ENCODE measurements at regions not wholly inside any gene's neighbourhood (a gene's known extent, or its start where the extent isn't known, plus 50 kb on each side); places are given as distances from the start of the nearest gene placed in this dataset.
A peak's percentile ranks its signal among the peaks of the same experiment; 100 is the strongest.

GRCh38 chr3:11928381-11928780 lies 75.8 kb upstream of the SYN2 start:
- Mint-ChIP-seq H3K36me3 (no peaks in the 10 kb centered on the region), H3K9me3 (no peaks in the 10 kb centered on the region), H3K27me3 (ENCODE audit: low read depth) (peaks cover 24% of the 10 kb centered on the region), H3K4me1 (no peaks in the 10 kb centered on the region), H3K4me3 (no peak overlapping the region), H3K27ac (no peak overlapping the region)
- TF ChIP-seq CTCF (IDR thresholded peaks at IDR 0.05; ENCODE audit: unreplicated experiment): no peak
- no peak for DNase-seq (ENCODE audit: low spot score in 2 of 2, unreplicated experiment in 2 of 2)

GRCh38 chr3:11929531-11929930 lies 74.7 kb upstream of the SYN2 start:
- no peak overlapping the region for H3K27ac Mint-ChIP-seq
- H3K4me3 Mint-ChIP-seq: no peak overlapping the region
- no peaks in the 10 kb centered on the region for H3K9me3 Mint-ChIP-seq
- no peaks in the 10 kb centered on the region for H3K36me3 Mint-ChIP-seq
- H3K4me1 Mint-ChIP-seq: no peaks in the 10 kb centered on the region
- peaks cover 17% of the 10 kb centered on the region for H3K27me3 Mint-ChIP-seq (ENCODE audit: low read depth)
- DNase-seq (ENCODE audit: low spot score in 2 of 2, unreplicated experiment in 2 of 2): no peak
- TF ChIP-seq CTCF (IDR thresholded peaks at IDR 0.05; ENCODE audit: unreplicated experiment): no peak

GRCh38 chr3:11930084-11930483 lies 74.1 kb upstream of the SYN2 start:
- Mint-ChIP-seq H3K27ac (no peak overlapping the region), H3K27me3 (ENCODE audit: low read depth) (peaks cover 15% of the 10 kb centered on the region), H3K36me3 (no peaks in the 10 kb centered on the region), H3K4me1 (no peaks in the 10 kb centered on the region), H3K9me3 (no peaks in the 10 kb centered on the region), H3K4me3 (no peak overlapping the region)
- TF ChIP-seq CTCF (IDR thresholded peaks at IDR 0.05; ENCODE audit: unreplicated experiment): no peak
- no peak for DNase-seq (ENCODE audit: low spot score in 2 of 2, unreplicated experiment in 2 of 2)

DNA sequence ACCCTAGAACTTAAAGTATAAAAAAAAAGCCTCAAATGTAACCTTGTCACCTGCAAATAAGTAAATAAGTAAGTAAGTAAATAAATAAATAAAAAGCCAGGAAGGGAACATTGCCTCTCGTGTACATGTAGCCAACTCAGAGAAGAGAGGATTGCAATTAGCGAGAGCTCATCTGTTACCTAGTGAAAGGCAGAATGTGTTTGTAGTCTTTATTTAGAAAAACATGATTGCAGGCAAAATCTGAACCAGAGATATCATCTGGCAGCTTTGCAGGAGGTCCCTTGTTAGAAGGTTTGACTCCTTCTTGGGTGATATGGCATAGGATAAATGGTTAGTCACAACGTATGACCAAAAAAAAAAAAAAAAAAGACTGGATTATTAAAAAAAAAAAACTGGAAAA lies 71.6 kb upstream of the SYN2 start:
- no peaks in the 10 kb centered on the region for H3K9me3 Mint-ChIP-seq
- no peaks in the 10 kb centered on the region for H3K4me1 Mint-ChIP-seq
- no peaks in the 10 kb centered on the region for H3K36me3 Mint-ChIP-seq
- H3K27me3 Mint-ChIP-seq (ENCODE audit: low read depth): peaks cover 25% of the 10 kb centered on the region
- no peak for TF ChIP-seq CTCF (IDR thresholded peaks at IDR 0.05; ENCODE audit: unreplicated experiment)
- no peak for DNase-seq (ENCODE audit: low spot score in 2 of 2, unreplicated experiment in 2 of 2)
- H3K27ac Mint-ChIP-seq: no peak overlapping the region
- no peak overlapping the region for H3K4me3 Mint-ChIP-seq

GRCh38 chr3:11933529-11933928 lies 70.7 kb upstream of the SYN2 start:
- no peak for TF ChIP-seq CTCF (IDR thresholded peaks at IDR 0.05; ENCODE audit: unreplicated experiment)
- Mint-ChIP-seq H3K27ac (no peak overlapping the region), H3K27me3 (ENCODE audit: low read depth) (peaks cover 25% of the 10 kb centered on the region), H3K9me3 (no peaks in the 10 kb centered on the region), H3K36me3 (no peaks in the 10 kb centered on the region), H3K4me3 (no peak overlapping the region), H3K4me1 (no peaks in the 10 kb centered on the region)
- DNase-seq (ENCODE audit: low spot score in 2 of 2, unreplicated experiment in 2 of 2): no peak

DNA sequence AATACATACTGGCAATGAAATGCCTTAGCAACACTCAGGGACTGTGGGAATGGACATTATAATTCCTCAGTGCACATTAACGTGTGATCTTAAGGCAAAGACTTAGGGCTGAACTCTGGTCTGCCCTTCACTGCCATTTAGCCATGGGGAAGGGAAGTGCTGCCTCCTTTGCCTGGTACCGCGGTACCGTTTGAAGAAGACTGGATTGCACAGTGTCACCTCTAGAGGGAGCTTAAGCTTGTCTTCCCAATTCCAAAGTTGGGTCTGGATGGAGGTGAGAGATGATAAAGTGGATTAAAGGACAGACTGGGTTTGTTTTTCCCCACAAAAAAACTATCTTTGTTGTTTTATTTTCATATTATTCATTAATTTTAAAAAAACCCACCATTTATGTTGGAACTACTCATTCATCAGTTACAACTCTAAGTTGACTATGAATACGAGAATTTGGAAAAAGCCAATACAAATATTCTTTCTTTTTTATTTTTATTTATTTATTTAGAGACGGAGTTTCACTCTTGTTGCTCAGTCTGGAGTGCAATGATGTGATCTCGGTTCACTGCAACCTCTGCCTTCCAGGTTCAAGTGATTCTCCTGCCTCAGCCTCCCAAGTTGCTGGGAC lies 60.0 kb upstream of the SYN2 start:
- no peak for DNase-seq (ENCODE audit: low spot score in 2 of 2, unreplicated experiment in 2 of 2)
- H3K4me1 Mint-ChIP-seq: no peaks in the 10 kb centered on the region

More for the DNA sequence above, 60.0 kb upstream of the SYN2 start:
- Mint-ChIP-seq H3K27me3 (ENCODE audit: low read depth) (peaks cover 3% of the 10 kb centered on the region), H3K4me3 (no peak overlapping the region), H3K27ac (no peak overlapping the region), H3K9me3 (no peaks in the 10 kb centered on the region), H3K36me3 (no peaks in the 10 kb centered on the region)
- TF ChIP-seq CTCF (IDR thresholded peaks at IDR 0.05; ENCODE audit: unreplicated experiment): peak; percentile 59
